Esophagus squamous epithelium (tissue), 5 donors: ENCODE measurements at regions not wholly inside any gene's neighbourhood (a gene's known extent, or its start where the extent isn't known, plus 50 kb on each side); places are given as distances from the start of the nearest gene placed in this dataset.

Source experiments
- DNase-seq: peaks from one replicate; lab custom pipeline; 2025; lab: John Stamatoyannopoulos, UW
- H3K27ac ChIP-seq, 4 donors: fragments of 200-600 bp; sonication (generic); one replicate each; pipeline ENCODE4 v1.5.1; 2016 to 2019; ENCODE audit warnings: mild to moderate bottlenecking in 1 of 4
- H3K27me3 ChIP-seq, 4 donors: fragments of 200-600 bp; sonication (generic); 1 replicate in 3 of 4; 2 replicates in 1 of 4; pipeline versions ENCODE4 v1.5.1 to v1.6.0; 2017 to 2021; ENCODE audit warnings: antibody characterized with exemption in 1 of 4
- H3K36me3 ChIP-seq, 3 donors: fragments of 200-600 bp; sonication (generic); one replicate each; pipeline ENCODE4 v1.5.1; 2016 to 2019
- H3K4me1 ChIP-seq, 3 donors: fragments of 200-600 bp; sonication (generic); one replicate each; pipeline ENCODE4 v1.5.1; 2017 to 2019
- H3K4me3 ChIP-seq, 4 donors: fragments of 200-600 bp; sonication (generic); 1 replicate in 3 of 4; 2 replicates in 1 of 4; pipeline ENCODE4 v1.5.1; 2016 to 2019; ENCODE audit warnings: mild to moderate bottlenecking in 2 of 4, moderate library complexity in 1 of 4
- H3K9me3 ChIP-seq, 3 donors: fragments of 200-600 bp; sonication (generic); one replicate each; pipeline ENCODE4 v1.5.1; 2016 to 2019
- CTCF ChIP-seq, 6 experiments: fragments of 450-650 bp in 4 of 6; fragments of 200-600 bp in 2 of 6; sonication (generic) in 2 of 6; IDR thresholded peaks; one replicate each; pipeline ENCODE4 v1.5.1; 2016 to 2019; ENCODE audit warnings: antibody characterized with exemption in 6 of 6, mild to moderate bottlenecking in 4 of 6, moderate library complexity in 4 of 6
- POLR2A ChIP-seq, 4 donors: fragments of 450-650 bp; IDR thresholded peaks; one replicate each; pipeline ENCODE4 v1.6.1; 2017; ENCODE audit warnings: antibody characterized with exemption in 4 of 4, mild to moderate bottlenecking in 4 of 4, moderate library complexity in 3 of 4
- WGBS, 2 donors: methylation state at CpG; one replicate each; pipeline ENCODE4 v1.1.5; 2018; 5-methylcytosine and 5-hydroxymethylcytosine counted together
- intact Hi-C: fragments of 100-400 bp; cut with DNase I; formaldehyde crosslinking; loops from one replicate; pipeline ENCODE4 v1.15.0; 2022
- donor health status: DM: yes; HTN: yes; CAD: no.

- TF ChIP-seq CTCF (IDR thresholded peaks at IDR 0.05) (no peak), POLR2A (IDR thresholded peaks at IDR 0.05) (no peak)
- 90 to 100% methylated on average over 2 to 4 of the region's 5 CpGs for WGBS, 2 donors
- H3K27me3 ChIP-seq: no peaks in the 10 kb centered on the region
- H3K27ac ChIP-seq: no peak overlapping the region
- no peaks in the 10 kb centered on the region for H3K4me1 ChIP-seq
- H3K4me3 ChIP-seq: no peak overlapping the region
- no peaks in the 10 kb centered on the region for H3K9me3 ChIP-seq
- H3K36me3 ChIP-seq: no peaks in the 10 kb centered on the region
- intact Hi-C loops: no loop called here
- no peak for DNase-seq
Measured at GRCh38 chr5:2888520-2889060, 137.1 kb upstream of the IRX2 start.

GRCh38 chr5:2887481-2888348 is 136.2 kb upstream of the IRX2 start:
- 60 to 90% methylated on average over 4 to 5 of the region's 7 CpGs for WGBS, 2 donors
- Histone ChIP-seq H3K27me3 (no peaks in the 10 kb centered on the region), H3K4me1 (no peaks in the 10 kb centered on the region), H3K27ac (no peak overlapping the region), H3K4me3 (no peak overlapping the region), H3K9me3 (no peaks in the 10 kb centered on the region), H3K36me3 (no peaks in the 10 kb centered on the region)
- no peak for DNase-seq
- intact Hi-C loops: no loop called here
- TF ChIP-seq POLR2A (IDR thresholded peaks at IDR 0.05): no peak
- no peak for TF ChIP-seq CTCF (IDR thresholded peaks at IDR 0.05)

- Histone ChIP-seq H3K36me3 (no peaks in the 10 kb centered on the region), H3K4me3 (no peak overlapping the region), H3K4me1 (no peaks in the 10 kb centered on the region), H3K27ac (no peak overlapping the region), H3K27me3 (no peaks in the 10 kb centered on the region), H3K9me3 (no peaks in the 10 kb centered on the region)
- 40 to 72% methylated on average over 3 of the region's 3 CpGs for WGBS, 2 donors
- DNase-seq: no peak
- TF ChIP-seq CTCF (IDR thresholded peaks at IDR 0.05): no peak
- no peak for TF ChIP-seq POLR2A (IDR thresholded peaks at IDR 0.05)
- intact Hi-C loops: no loop called here
Measured at GRCh38 chr5:2886531-2886930, 135.1 kb upstream of the IRX2 start.

GRCh38 chr5:2883771-2884170 is 132.3 kb upstream of the IRX2 start:
- intact Hi-C loops: no loop called here
- no peak overlapping the region for H3K27ac ChIP-seq
- H3K9me3 ChIP-seq: peaks cover 0 to 13% (median 3%) of the 10 kb centered on the region in 3 donors
- no peak for DNase-seq
- no peaks in the 10 kb centered on the region for H3K36me3 ChIP-seq
- H3K4me1 ChIP-seq: no peaks in the 10 kb centered on the region
- H3K4me3 ChIP-seq: no peak overlapping the region
- WGBS, 2 donors: 64 to 95% methylated on average over 2 to 7 of the region's 8 CpGs
- no peak for TF ChIP-seq POLR2A (IDR thresholded peaks at IDR 0.05)
- no peak for TF ChIP-seq CTCF (IDR thresholded peaks at IDR 0.05)
- H3K27me3 ChIP-seq: no peaks in the 10 kb centered on the region

- Histone ChIP-seq H3K9me3 (peaks cover 0 to 19% (median 7%) of the 10 kb centered on the region in 3 donors), H3K4me3 (no peak overlapping the region), H3K36me3 (no peaks in the 10 kb centered on the region), H3K4me1 (no peaks in the 10 kb centered on the region), H3K27ac (no peak overlapping the region), H3K27me3 (no peaks in the 10 kb centered on the region)
- intact Hi-C loops: no loop called here
- TF ChIP-seq POLR2A (IDR thresholded peaks at IDR 0.05): no peak
- DNase-seq: no peak
- WGBS, 2 donors: 55 to 61% methylated on average over 1 of the region's 1 CpG
Measured at GRCh38 chr5:2879701-2880100, 128.2 kb upstream of the IRX2 start.
